Lung (tissue), 11 donors: ENCODE measurements at regions not wholly inside any gene's neighbourhood (a gene's known extent, or its start where the extent isn't known, plus 50 kb on each side); places are given as distances from the start of the nearest gene placed in this dataset.

Experiments used
- ATAC-seq: fragments of 200-7000 bp; cut with Tn5 transposase; one replicate; pipeline ENCODE4 v1.9.1; 2020; ENCODE audit warnings: moderate number of reproducible peaks; ENCODE audit not compliant: insufficient read depth, low FRiP score
- DNase-seq, 3 donors: peaks; one replicate each; pipeline ENCODE4 v3.0.0-alpha.2; 2013 to 2017
- H3K27ac ChIP-seq, 2 donors: one replicate each; pipeline ENCODE4 v1.5.1; 2013; ENCODE audit warnings: mild to moderate bottlenecking in 2 of 2, moderate library complexity in 2 of 2, control low read depth in 1 of 2, inconsistent platforms in 1 of 2, low read depth in 1 of 2, low read length in 1 of 2
- H3K27me3 ChIP-seq, 3 donors: one replicate each; pipeline ENCODE4 v1.5.1; 2013; ENCODE audit warnings: low read length in 2 of 3; ENCODE audit not compliant: control insufficient read depth in 3 of 3, insufficient read depth in 3 of 3
- H3K36me3 ChIP-seq, 4 donors: one replicate each; pipeline ENCODE4 v1.5.1; 2013; ENCODE audit warnings: low read length in 4 of 4, mild to moderate bottlenecking in 1 of 4, moderate library complexity in 1 of 4; ENCODE audit not compliant: control insufficient read depth in 4 of 4, insufficient read depth in 4 of 4
- H3K4me1 ChIP-seq, 5 donors: one replicate each; pipeline ENCODE4 v1.5.1; 2013; ENCODE audit warnings: low read length in 5 of 5, mild to moderate bottlenecking in 2 of 5, moderate library complexity in 1 of 5; ENCODE audit not compliant: control insufficient read depth in 5 of 5, insufficient read depth in 5 of 5
- H3K4me3 ChIP-seq: one replicate; pipeline ENCODE4 v1.5.1; 2013; ENCODE audit warnings: mild to moderate bottlenecking, control low read depth, moderate library complexity
- H3K9ac ChIP-seq, 2 donors: one replicate each; pipeline ENCODE4 v1.5.1; 2013; ENCODE audit warnings: low read length in 2 of 2, control low read depth in 1 of 2; ENCODE audit not compliant: insufficient read depth in 1 of 2
- H3K9me3 ChIP-seq, 4 donors: one replicate each; pipeline ENCODE4 v1.5.1; 2013; ENCODE audit warnings: low read length in 3 of 4, mild to moderate bottlenecking in 1 of 4, moderate library complexity in 1 of 4; ENCODE audit not compliant: control insufficient read depth in 4 of 4, insufficient read depth in 3 of 4
- CTCF ChIP-seq: IDR thresholded peaks from 2 replicates; pipeline ENCODE4 v1.5.1; 2012; ENCODE audit warnings: mild to moderate bottlenecking; ENCODE audit errors: control extremely low read depth, extremely low read depth
- WGBS, 2 donors: extraction: QIAGEN DNeasy Blood & Tissue Kit; methylation state at CpG; one replicate each; pipeline ENCODE4 v1.1.7; 2013; 5-methylcytosine and 5-hydroxymethylcytosine counted together
- donor health status: control.
- donor health status: control.
- donor health status: Bipolar disorder and iron deficiency.
- donor health status: healthy.
- donor health status: DM: yes; HTN: yes; CAD: no.

GRCh38 chr10:63698787-63699150 lies 177.6 kb downstream of the REEP3 start:
- ATAC-seq (no peak), DNase-seq (no peak)
- WGBS, 2 donors, result 81 to 89% methylated on average over 2 of the region's 2 CpGs
- no peaks in the 10 kb centered on the region for H3K36me3 ChIP-seq
- no peak for TF ChIP-seq CTCF
- H3K4me1 ChIP-seq, result peaks cover 5 to 25% (median 10%) of the 10 kb centered on the region in 5 donors
- H3K9me3 ChIP-seq, result no peaks in the 10 kb centered on the region
- H3K27ac ChIP-seq, result peak overlapping the region; percentile 36 to 52
- no peak overlapping the region for H3K4me3 ChIP-seq
- H3K9ac ChIP-seq, result no peak overlapping the region
- H3K27me3 ChIP-seq, result no peaks in the 10 kb centered on the region

- peaks cover 5 to 25% (median 10%) of the 10 kb centered on the region in 5 donors for H3K4me1 ChIP-seq
- H3K9ac ChIP-seq, result peak overlapping the region in 1 of 2 donors; percentile 50
Measured at GRCh38 chr10:63699785-63700613, 178.8 kb downstream of the REEP3 start.

GRCh38 chr10:63700631-63701156 lies 179.5 kb downstream of the REEP3 start:
- H3K9me3 ChIP-seq, result no peaks in the 10 kb centered on the region
- H3K27me3 ChIP-seq, result no peaks in the 10 kb centered on the region
- no peak for TF ChIP-seq CTCF
- ATAC-seq (no peak), DNase-seq (peak in 2 of 3 donors; percentile 78 to 80)
- H3K4me3 ChIP-seq, result no peak overlapping the region
- H3K36me3 ChIP-seq, result no peaks in the 10 kb centered on the region
- peaks cover 5 to 25% (median 10%) of the 10 kb centered on the region in 5 donors for H3K4me1 ChIP-seq
- peak overlapping the region in 1 of 2 donors; percentile 50 for H3K9ac ChIP-seq
- 51 to 52% methylated on average over 1 of the region's 1 CpG for WGBS, 2 donors
- peak overlapping the region in 1 of 2 donors; percentile 86 for H3K27ac ChIP-seq

More at GRCh38 chr10:63699785-63700613, 178.8 kb downstream of the REEP3 start:
- H3K27ac ChIP-seq, result peak overlapping the region; percentile 81 to 86
- no peak for TF ChIP-seq CTCF
- H3K27me3 ChIP-seq, result no peaks in the 10 kb centered on the region
- H3K9me3 ChIP-seq, result no peaks in the 10 kb centered on the region
- H3K4me3 ChIP-seq, result no peak overlapping the region
- ATAC-seq, result peak; percentile 61
- WGBS, 2 donors, result 44 to 63% methylated on average over 5 of the region's 5 CpGs
- no peaks in the 10 kb centered on the region for H3K36me3 ChIP-seq
- peak; percentile 39 to 81 (median 75) for DNase-seq
